Suprapubic skin (tissue), 4 donors: ENCODE measurements at regions not wholly inside any gene's neighbourhood (a gene's known extent, or its start where the extent isn't known, plus 50 kb on each side); places are given as distances from the start of the nearest gene placed in this dataset.

ENCODE experiments used
- DNase-seq, 2 donors: peaks; one replicate each; pipeline ENCODE4 v3.0.0-alpha.2; 2019; ENCODE audit warnings: low spot score in 2 of 2
- H3K27ac ChIP-seq: fragments of 200-600 bp; sonication (generic); one replicate; pipeline ENCODE4 v1.5.1; 2019
- H3K27me3 ChIP-seq: fragments of 200-600 bp; sonication (generic); one replicate; pipeline ENCODE4 v1.5.1; 2019
- H3K36me3 ChIP-seq: fragments of 200-600 bp; sonication (generic); one replicate; pipeline ENCODE4 v1.5.1; 2019
- H3K4me1 ChIP-seq: fragments of 200-600 bp; sonication (generic); one replicate; pipeline ENCODE4 v1.5.1; 2019
- H3K4me3 ChIP-seq: fragments of 200-600 bp; sonication (generic); one replicate; pipeline ENCODE4 v1.5.1; 2019; ENCODE audit warnings: mild to moderate bottlenecking
- H3K9me3 ChIP-seq: fragments of 200-600 bp; sonication (generic); one replicate; pipeline ENCODE4 v1.5.1; 2019
- EP300 ChIP-seq: sonication (generic); formaldehyde crosslinking; IDR thresholded peaks from one replicate; pipeline ENCODE4 v1.6.1; 2017; ENCODE audit warnings: antibody characterized with exemption
- POLR2A ChIP-seq, 2 donors: fragments of 450-650 bp; IDR thresholded peaks; one replicate each; pipeline ENCODE4 v1.6.1; 2017; ENCODE audit warnings: antibody characterized with exemption in 2 of 2, mild to moderate bottlenecking in 2 of 2, moderate library complexity in 2 of 2
- POLR2AphosphoS5 ChIP-seq, 3 donors: sonication (generic); formaldehyde crosslinking; IDR thresholded peaks; one replicate each; pipeline ENCODE4 v1.6.1; 2017; ENCODE audit warnings: antibody characterized with exemption in 3 of 3
- WGBS: methylation state at CpG from one replicate; pipeline ENCODE4 v1.1.5; 2018; 5-methylcytosine and 5-hydroxymethylcytosine counted together
- TF ChIP-seq, protein P1 (sequence below), 2 donors: fragments of 200-600 bp in 1 of 2; fragments of 450-650 bp in 1 of 2; sonication (generic) in 1 of 2; IDR thresholded peaks; one replicate each; pipeline ENCODE4 v1.5.1; 2016 to 2019; ENCODE audit warnings: antibody characterized with exemption in 2 of 2, mild to moderate bottlenecking in 1 of 2, moderate library complexity in 1 of 2

DNA sequence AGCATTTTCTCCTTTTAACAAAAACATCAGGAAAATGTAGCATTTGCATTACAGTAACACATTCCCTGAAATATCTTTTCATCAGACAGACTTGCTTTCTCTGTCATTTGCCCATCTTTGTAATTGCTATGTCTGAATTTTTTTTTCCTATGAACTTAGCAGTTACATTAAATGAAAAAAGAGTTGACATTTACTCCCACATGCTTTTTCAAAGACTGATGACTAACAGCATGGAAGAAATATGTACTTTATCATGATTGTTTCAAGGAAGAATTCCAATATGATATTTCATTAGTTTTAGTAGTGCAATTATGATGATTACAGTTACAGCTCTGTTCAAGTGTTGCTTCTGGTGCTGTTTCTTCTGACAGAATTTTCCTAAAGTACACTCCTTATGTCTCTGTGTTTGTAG lies 864.5 kb upstream of the MAN1A1 start:
- Histone ChIP-seq H3K9me3 (no peaks in the 10 kb centered on the region), H3K4me3 (no peak overlapping the region), H3K27ac (no peak overlapping the region), H3K27me3 (no peaks in the 10 kb centered on the region), H3K4me1 (no peaks in the 10 kb centered on the region), H3K36me3 (no peaks in the 10 kb centered on the region)
- no peak for DNase-seq
- TF ChIP-seq EP300, result no peak
- TF ChIP-seq POLR2A (IDR thresholded peaks at IDR 0.05), result no peak
- TF ChIP-seq, protein P1, sequence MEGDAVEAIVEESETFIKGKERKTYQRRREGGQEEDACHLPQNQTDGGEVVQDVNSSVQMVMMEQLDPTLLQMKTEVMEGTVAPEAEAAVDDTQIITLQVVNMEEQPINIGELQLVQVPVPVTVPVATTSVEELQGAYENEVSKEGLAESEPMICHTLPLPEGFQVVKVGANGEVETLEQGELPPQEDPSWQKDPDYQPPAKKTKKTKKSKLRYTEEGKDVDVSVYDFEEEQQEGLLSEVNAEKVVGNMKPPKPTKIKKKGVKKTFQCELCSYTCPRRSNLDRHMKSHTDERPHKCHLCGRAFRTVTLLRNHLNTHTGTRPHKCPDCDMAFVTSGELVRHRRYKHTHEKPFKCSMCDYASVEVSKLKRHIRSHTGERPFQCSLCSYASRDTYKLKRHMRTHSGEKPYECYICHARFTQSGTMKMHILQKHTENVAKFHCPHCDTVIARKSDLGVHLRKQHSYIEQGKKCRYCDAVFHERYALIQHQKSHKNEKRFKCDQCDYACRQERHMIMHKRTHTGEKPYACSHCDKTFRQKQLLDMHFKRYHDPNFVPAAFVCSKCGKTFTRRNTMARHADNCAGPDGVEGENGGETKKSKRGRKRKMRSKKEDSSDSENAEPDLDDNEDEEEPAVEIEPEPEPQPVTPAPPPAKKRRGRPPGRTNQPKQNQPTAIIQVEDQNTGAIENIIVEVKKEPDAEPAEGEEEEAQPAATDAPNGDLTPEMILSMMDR (IDR thresholded peaks at IDR 0.05), result no peak
- no peak for TF ChIP-seq POLR2AphosphoS5 (IDR thresholded peaks at IDR 0.05)

DNA sequence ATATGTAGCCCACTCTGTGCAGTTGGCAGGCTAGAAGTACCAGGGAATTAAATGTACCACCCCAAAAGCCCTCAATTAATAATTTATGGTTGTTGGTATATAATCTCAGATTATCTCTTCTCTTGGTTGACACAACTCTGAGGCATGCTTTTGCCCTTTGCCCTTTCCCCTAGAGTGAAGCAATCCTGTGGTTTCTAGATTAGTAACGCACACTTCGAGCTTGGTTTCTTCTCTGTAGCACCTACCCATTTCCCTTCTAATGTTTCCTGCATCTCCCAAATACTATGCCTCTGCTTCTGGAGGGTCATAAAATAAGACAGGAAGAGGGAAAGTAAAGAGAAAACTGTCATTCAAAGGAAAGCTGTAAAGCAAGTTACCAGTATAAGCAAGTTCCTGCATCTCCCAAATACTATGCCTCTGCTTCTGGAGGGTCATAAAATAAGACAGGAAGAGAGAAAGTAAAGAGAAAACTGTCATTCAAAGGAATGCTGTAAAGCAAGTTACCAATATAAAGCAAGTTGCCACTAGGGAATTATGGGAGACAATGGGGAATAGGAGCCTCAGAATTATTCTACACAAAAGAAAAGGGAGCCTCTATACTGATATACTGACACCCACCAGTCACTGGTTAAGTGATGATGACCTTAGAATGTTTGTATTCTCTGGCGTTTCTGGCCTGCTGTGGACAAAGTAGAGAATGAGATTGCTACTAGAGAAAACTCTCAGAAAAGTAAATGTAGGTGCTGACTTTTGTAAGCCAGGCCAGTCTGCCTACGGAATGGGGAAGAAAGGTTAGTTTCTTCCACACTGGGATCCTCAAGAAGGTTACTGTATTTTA lies 862.6 kb upstream of the MAN1A1 start:
- Histone ChIP-seq H3K36me3 (no peaks in the 10 kb centered on the region), H3K4me1 (no peaks in the 10 kb centered on the region), H3K27me3 (no peaks in the 10 kb centered on the region), H3K27ac (no peak overlapping the region), H3K4me3 (no peak overlapping the region), H3K9me3 (no peaks in the 10 kb centered on the region)
- TF ChIP-seq POLR2A (IDR thresholded peaks at IDR 0.05) (no peak), EP300 (no peak), POLR2AphosphoS5 (IDR thresholded peaks at IDR 0.05) (no peak)
- TF ChIP-seq, protein P1 (IDR thresholded peaks at IDR 0.05), result no peak
- 56% methylated on average over 4 of the region's 4 CpGs for WGBS
- no peak for DNase-seq

DNA sequence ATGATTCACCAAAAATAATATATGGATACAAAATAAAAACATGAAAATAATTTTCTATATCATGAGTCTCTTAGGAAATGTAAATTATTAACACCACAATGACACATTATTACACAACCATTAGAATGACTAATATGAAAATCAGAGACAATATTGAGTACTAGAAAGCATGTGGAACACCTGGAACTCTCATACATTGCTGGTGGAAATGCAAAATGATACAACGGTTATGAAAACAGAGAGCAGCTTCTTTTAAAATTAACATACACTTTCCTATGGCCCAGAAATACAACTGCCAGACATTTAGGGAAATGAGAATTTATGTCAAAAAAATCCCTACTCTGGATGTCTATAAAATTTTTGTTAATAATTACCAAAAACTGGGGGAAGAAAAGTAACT lies 853.3 kb upstream of the MAN1A1 start:
- Histone ChIP-seq H3K36me3 (no peaks in the 10 kb centered on the region), H3K9me3 (no peaks in the 10 kb centered on the region), H3K27ac (no peak overlapping the region), H3K27me3 (no peaks in the 10 kb centered on the region), H3K4me1 (no peaks in the 10 kb centered on the region), H3K4me3 (no peak overlapping the region)
- WGBS, result 77% methylated on average over 1 of the region's 1 CpG
- no peak for DNase-seq
- TF ChIP-seq, protein P1 (IDR thresholded peaks at IDR 0.05), result no peak
- TF ChIP-seq EP300 (no peak), POLR2A (IDR thresholded peaks at IDR 0.05) (no peak), POLR2AphosphoS5 (IDR thresholded peaks at IDR 0.05) (no peak)

DNA sequence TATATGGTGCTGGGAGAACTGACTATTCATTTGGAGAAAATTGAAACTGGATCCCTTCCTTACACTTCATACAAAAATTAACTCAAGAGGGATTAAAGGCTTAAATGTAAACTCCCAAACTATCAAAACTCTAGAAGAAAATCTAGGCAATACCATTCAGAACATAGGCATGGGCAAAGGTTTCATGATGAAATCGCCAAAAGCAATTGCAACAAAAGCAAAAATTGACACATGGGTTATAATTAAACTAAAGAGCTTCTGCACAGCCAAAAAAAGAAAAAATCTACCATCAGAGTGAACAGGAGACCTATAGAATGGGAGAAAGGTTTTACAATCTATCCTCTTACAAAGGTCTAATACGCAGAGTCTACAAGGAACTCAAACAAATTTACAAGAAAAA lies 851.3 kb upstream of the MAN1A1 start:
- no peaks in the 10 kb centered on the region for H3K36me3 ChIP-seq
- H3K27me3 ChIP-seq, result no peaks in the 10 kb centered on the region
- no peak overlapping the region for H3K27ac ChIP-seq
- H3K4me1 ChIP-seq, result no peaks in the 10 kb centered on the region
- WGBS, result 91% methylated on average over 2 of the region's 2 CpGs
- H3K9me3 ChIP-seq, result no peaks in the 10 kb centered on the region
- no peak overlapping the region for H3K4me3 ChIP-seq
- DNase-seq, result no peak
- no peak for TF ChIP-seq POLR2A (IDR thresholded peaks at IDR 0.05)

DNA sequence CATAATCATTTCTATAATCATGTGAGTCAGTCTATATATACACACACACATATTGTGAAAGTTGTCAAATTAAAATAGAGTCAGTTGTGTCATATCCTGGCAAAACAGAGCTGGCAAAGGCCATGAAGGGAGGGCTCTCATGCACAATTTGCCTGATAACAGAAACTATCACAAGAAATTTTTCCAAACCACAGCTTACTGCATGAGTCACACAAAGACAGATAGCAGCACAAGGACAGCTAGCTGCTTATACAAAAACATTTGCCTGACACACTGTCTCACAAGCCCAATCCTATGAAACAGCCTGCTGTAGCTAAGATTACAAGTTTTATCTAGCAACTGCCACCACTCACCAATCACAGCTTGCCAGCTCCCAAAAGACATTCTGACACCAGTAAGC lies 848.5 kb upstream of the MAN1A1 start:
- Histone ChIP-seq H3K27me3 (no peaks in the 10 kb centered on the region), H3K4me1 (no peaks in the 10 kb centered on the region), H3K4me3 (no peak overlapping the region), H3K27ac (no peak overlapping the region), H3K9me3 (no peaks in the 10 kb centered on the region), H3K36me3 (no peaks in the 10 kb centered on the region)
- TF ChIP-seq EP300, result no peak
- TF ChIP-seq, protein P1 (IDR thresholded peaks at IDR 0.05), result no peak
- TF ChIP-seq POLR2AphosphoS5 (IDR thresholded peaks at IDR 0.05), result no peak
- no peak for TF ChIP-seq POLR2A (IDR thresholded peaks at IDR 0.05)
- no peak for DNase-seq

DNA sequence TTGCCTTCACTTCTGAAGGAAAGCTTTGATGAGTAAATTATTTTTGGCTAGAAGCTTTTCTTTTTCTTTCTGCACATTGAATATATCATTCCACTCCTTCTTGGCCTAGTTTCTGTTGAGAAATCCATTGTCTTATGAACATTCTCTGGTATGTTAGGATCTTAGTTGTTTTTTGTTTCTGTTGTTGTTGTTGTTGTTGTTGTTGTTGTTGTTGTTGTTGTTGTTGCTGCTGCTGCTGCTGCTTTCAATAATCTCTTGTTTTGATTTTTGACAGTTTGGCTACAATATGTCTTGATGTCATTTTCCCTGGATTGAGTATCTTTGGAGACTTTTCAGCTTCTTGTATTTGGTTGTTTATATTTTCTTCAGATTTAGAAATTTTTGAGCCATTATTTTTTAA lies 836.5 kb upstream of the MAN1A1 start:
- Histone ChIP-seq H3K36me3 (no peaks in the 10 kb centered on the region), H3K4me1 (no peaks in the 10 kb centered on the region), H3K9me3 (no peaks in the 10 kb centered on the region), H3K4me3 (no peak overlapping the region), H3K27me3 (no peaks in the 10 kb centered on the region), H3K27ac (no peak overlapping the region)
- TF ChIP-seq, protein P1 (IDR thresholded peaks at IDR 0.05), result no peak
- TF ChIP-seq POLR2AphosphoS5 (IDR thresholded peaks at IDR 0.05), result no peak
- TF ChIP-seq EP300, result no peak
- TF ChIP-seq POLR2A (IDR thresholded peaks at IDR 0.05), result no peak
- no peak for DNase-seq
